Endothelial cell of umbilical vein (primary cell): ENCODE measurements at regions not wholly inside any gene's neighbourhood (a gene's known extent, or its start where the extent isn't known, plus 50 kb on each side); places are given as distances from the start of the nearest gene placed in this dataset.

Experiments used
- BruUV-seq: library from RNA; stranded (reverse); fragments of 400-500 nt; replicated peaks from 2 replicates; lab custom pipeline; 2021; lab: Mats Ljungman, UMichigan
- CTCF ChIA-PET: fragments of 300-600, 350-600 bp; sonication (Branson Sonifier 250); formaldehyde crosslinking; loops from one replicate; lab custom pipeline; 2021; ENCODE audit warnings: antibody characterized with exemption, inconsistent platforms; lab: Charles Lee
- POLR2A ChIA-PET: fragments of 300-600, 350-600 bp; sonication (Branson Sonifier 250); formaldehyde crosslinking; loops from one replicate; lab custom pipeline; 2021; ENCODE audit warnings: antibody characterized with exemption, inconsistent platforms; lab: Charles Lee
- DNase-seq: peaks from one replicate; pipeline ENCODE4 v3.0.0-alpha.2; 2011; ENCODE audit warnings: low read depth, low spot score
- FAIRE-seq: peaks from 2 replicates; lab custom pipeline; 2011; peaks lifted over from hg19 to GRCh38; lab: Jason Lieb, UNC
- H2AFZ ChIP-seq: 2 replicates; pipeline ENCODE4 v1.6.0; 2012; ENCODE audit warnings: low read depth, low read length, control low read depth, inconsistent platforms
- H3K27ac ChIP-seq: 2 replicates; pipeline ENCODE4 v1.5.1; 2011; ENCODE audit warnings: low read depth, mild to moderate bottlenecking, control low read depth, low read length, moderate library complexity; ENCODE audit not compliant: insufficient read depth
- H3K27me3 ChIP-seq, 2 experiments: 2 replicates each; pipeline versions ENCODE4 v1.6.0 to v1.6.1; 2011; ENCODE audit warnings: low read length in 2 of 2, mixed read lengths in 1 of 2; ENCODE audit not compliant: control insufficient read depth in 2 of 2, insufficient read depth in 2 of 2
- H3K36me3 ChIP-seq, 2 experiments: 2 replicates in 1 of 2; 3 replicates in 1 of 2; pipeline ENCODE4 v1.5.1; 2011; ENCODE audit warnings: low read length in 2 of 2, mild to moderate bottlenecking in 1 of 2, moderate library complexity in 1 of 2; ENCODE audit not compliant: control insufficient read depth in 2 of 2, insufficient read depth in 2 of 2; ENCODE audit errors: extremely low read depth in 1 of 2
- H3K4me1 ChIP-seq: 3 replicates; pipeline ENCODE4 v1.5.1; 2011; ENCODE audit warnings: mild to moderate bottlenecking, low read length; ENCODE audit not compliant: control insufficient read depth, insufficient read depth; ENCODE audit errors: extremely low read depth
- H3K4me2 ChIP-seq: 2 replicates; pipeline ENCODE4 v1.6.1; 2011; ENCODE audit warnings: low read length, control low read depth, mixed read lengths; ENCODE audit not compliant: insufficient read depth
- H3K4me3 ChIP-seq, 3 experiments: fragments of 200-600 bp in 1 of 3; sonication (generic), shearing (Covaris generic) in 1 of 3; replicated peaks in 1 of 3; 2 replicates each; pipeline ENCODE4 v1.5.1; 2011 to 2016; ENCODE audit warnings: control low read depth in 3 of 3, low read length in 3 of 3, mild to moderate bottlenecking in 2 of 3, inconsistent platforms in 1 of 3, low read depth in 1 of 3, moderate library complexity in 1 of 3; ENCODE audit not compliant: insufficient read depth in 1 of 3
- H3K79me2 ChIP-seq: 2 replicates; pipeline ENCODE4 v1.6.0; 2012; ENCODE audit warnings: low read length, inconsistent platforms; ENCODE audit not compliant: control insufficient read depth, insufficient read depth
- H3K9ac ChIP-seq: replicated peaks from 2 replicates; pipeline ENCODE3; 2011; ENCODE audit warnings: low read length, control low read depth; ENCODE audit not compliant: insufficient read depth; ENCODE audit errors: extremely low read depth
- H3K9me1 ChIP-seq: replicated peaks from 3 replicates; pipeline ENCODE4 v1.6.0; 2011; ENCODE audit warnings: mild to moderate bottlenecking, low read length; ENCODE audit not compliant: control insufficient read depth, insufficient read depth; ENCODE audit errors: extremely low read depth
- H3K9me3 ChIP-seq: replicated peaks from 2 replicates; pipeline ENCODE4 v1.5.1; 2012; ENCODE audit warnings: low read length, inconsistent platforms; ENCODE audit not compliant: control insufficient read depth, insufficient read depth
- H4K20me1 ChIP-seq: replicated peaks from 2 replicates; pipeline ENCODE3; 2011; ENCODE audit warnings: mild to moderate bottlenecking, low read length; ENCODE audit not compliant: control insufficient read depth, insufficient read depth; ENCODE audit errors: extremely low read depth
- EZH2 ChIP-seq: IDR thresholded peaks from 2 replicates; pipeline ENCODE4 v1.6.1; 2012; ENCODE audit warnings: borderline replicate concordance, low read depth, mild to moderate bottlenecking, moderate library complexity, low read length, inconsistent platforms; ENCODE audit not compliant: severe bottlenecking
- FOS ChIP-seq: IDR thresholded peaks from 2 replicates; pipeline ENCODE4 v1.6.1; 2011; ENCODE audit warnings: mild to moderate bottlenecking, low read length, moderate library complexity, borderline replicate concordance; ENCODE audit not compliant: insufficient read depth
- GATA2 ChIP-seq: IDR thresholded peaks from 2 replicates; pipeline ENCODE4 v1.7.0; 2011; ENCODE audit warnings: low read depth, mild to moderate bottlenecking, moderate library complexity, mixed read lengths, low read length; ENCODE audit not compliant: insufficient read length, insufficient read depth
- MYC ChIP-seq: IDR thresholded peaks from one replicate; pipeline ENCODE4 v1.6.1; 2011; ENCODE audit warnings: mild to moderate bottlenecking, low read depth, low read length
- POLR2A ChIP-seq: IDR thresholded peaks from 2 replicates; pipeline ENCODE4 v1.6.1; 2012; ENCODE audit warnings: low read depth, mild to moderate bottlenecking, control low read depth, low read length
- dilution Hi-C: fragments of 300-500 bp; cut with MboI; formaldehyde crosslinking; loops from one replicate; pipeline ENCODE4 v1.15.0; 2019; ENCODE audit warnings: low sequenced_read_pairs; ENCODE audit not compliant: extremely low pct_ligation_motif_present
- intact Hi-C: fragments of 100-400 bp; cut with micrococcal nuclease; formaldehyde crosslinking; loops from one replicate; pipeline ENCODE4 v1.10.0; 2022
- TF ChIP-seq, protein P1 (sequence below), 2 donors: IDR thresholded peaks; 1 replicate in 1 of 2; 2 replicates in 1 of 2; pipeline ENCODE4 v1.5.1; 2011; ENCODE audit warnings: low read length in 2 of 2, mild to moderate bottlenecking in 2 of 2, moderate library complexity in 2 of 2, control low read depth in 1 of 2, inconsistent platforms in 1 of 2, low read depth in 1 of 2; ENCODE audit not compliant: insufficient read depth in 1 of 2; ENCODE audit errors: extremely low read depth in 1 of 2

- H3K79me2 ChIP-seq = no peaks in the 10 kb centered on the region
- ChIA-PET POLR2A (no interaction called here), CTCF (no interaction called here)
- TF ChIP-seq GATA2 (no peak), POLR2A (no peak), EZH2 (no peak)
- TF ChIP-seq, protein P1, sequence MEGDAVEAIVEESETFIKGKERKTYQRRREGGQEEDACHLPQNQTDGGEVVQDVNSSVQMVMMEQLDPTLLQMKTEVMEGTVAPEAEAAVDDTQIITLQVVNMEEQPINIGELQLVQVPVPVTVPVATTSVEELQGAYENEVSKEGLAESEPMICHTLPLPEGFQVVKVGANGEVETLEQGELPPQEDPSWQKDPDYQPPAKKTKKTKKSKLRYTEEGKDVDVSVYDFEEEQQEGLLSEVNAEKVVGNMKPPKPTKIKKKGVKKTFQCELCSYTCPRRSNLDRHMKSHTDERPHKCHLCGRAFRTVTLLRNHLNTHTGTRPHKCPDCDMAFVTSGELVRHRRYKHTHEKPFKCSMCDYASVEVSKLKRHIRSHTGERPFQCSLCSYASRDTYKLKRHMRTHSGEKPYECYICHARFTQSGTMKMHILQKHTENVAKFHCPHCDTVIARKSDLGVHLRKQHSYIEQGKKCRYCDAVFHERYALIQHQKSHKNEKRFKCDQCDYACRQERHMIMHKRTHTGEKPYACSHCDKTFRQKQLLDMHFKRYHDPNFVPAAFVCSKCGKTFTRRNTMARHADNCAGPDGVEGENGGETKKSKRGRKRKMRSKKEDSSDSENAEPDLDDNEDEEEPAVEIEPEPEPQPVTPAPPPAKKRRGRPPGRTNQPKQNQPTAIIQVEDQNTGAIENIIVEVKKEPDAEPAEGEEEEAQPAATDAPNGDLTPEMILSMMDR (IDR thresholded peaks at IDR 0.05; ENCODE audit: extremely low read depth in 1 of 2, insufficient read depth in 1 of 2, low read depth in 1 of 2, low read length in 2 of 2) = no peak
- FAIRE-seq (no peak), DNase-seq (no peak)
- no peaks in the 10 kb centered on the region for H3K9me1 ChIP-seq
- intact Hi-C loops (no loop called here), dilution Hi-C loops (no loop called here)
- no TSS peak for BruUV-seq
- H3K4me2 ChIP-seq = no peak overlapping the region
- no peaks in the 10 kb centered on the region for H3K4me1 ChIP-seq
- no peak overlapping the region for H3K9ac ChIP-seq
- H3K4me3 ChIP-seq = no peak overlapping the region
- H3K9me3 ChIP-seq = peaks cover 3% of the 10 kb centered on the region
- H4K20me1 ChIP-seq = no peaks in the 10 kb centered on the region
- H3K27ac ChIP-seq = no peak overlapping the region
- no peak overlapping the region for H2AFZ ChIP-seq
- no peaks in the 10 kb centered on the region for H3K27me3 ChIP-seq
- no peaks in the 10 kb centered on the region for H3K36me3 ChIP-seq
Observed at GRCh38 chr22:48302657-48303368, 1524.9 kb downstream of the BRD1 start.

- H3K36me3 ChIP-seq = no peaks in the 10 kb centered on the region
- H3K27ac ChIP-seq = no peak overlapping the region
- H3K27me3 ChIP-seq = no peaks in the 10 kb centered on the region
- H3K9me3 ChIP-seq = peaks cover 3% of the 10 kb centered on the region
- intact Hi-C loops (no loop called here), dilution Hi-C loops (no loop called here)
- H3K4me1 ChIP-seq = no peaks in the 10 kb centered on the region
- DNase-seq (no peak), FAIRE-seq (no peak)
- ChIA-PET CTCF (no interaction called here), POLR2A (no interaction called here)
- H4K20me1 ChIP-seq = no peaks in the 10 kb centered on the region
- H3K4me3 ChIP-seq = no peak overlapping the region
- H2AFZ ChIP-seq = no peak overlapping the region
- no peak for TF ChIP-seq EZH2
- no peak for TF ChIP-seq FOS
- TF ChIP-seq MYC = no peak
- BruUV-seq = no TSS peak
- H3K4me2 ChIP-seq = no peak overlapping the region
- H3K9me1 ChIP-seq = no peaks in the 10 kb centered on the region
- H3K79me2 ChIP-seq = no peaks in the 10 kb centered on the region
- H3K9ac ChIP-seq = no peak overlapping the region
Observed at GRCh38 chr22:48301908-48302307, 1525.8 kb downstream of the BRD1 start.
